A673 (cell line): ENCODE measurements at regions not wholly inside any gene's neighbourhood (a gene's known extent, or its start where the extent isn't known, plus 50 kb on each side); places are given as distances from the start of the nearest gene placed in this dataset.

Experiments used
- CTCF ChIP-seq: fragments of 300-800, 200-600 bp; sonication (generic); conservative IDR thresholded peaks from 2 replicates; pipeline ENCODE4 v1.5.1; 2017; ENCODE audit warnings: low read depth, mild to moderate bottlenecking, antibody characterized with exemption, low read length, moderate library complexity, mixed read lengths
- EZH2 ChIP-seq: fragments of 200-600 bp; sonication (generic); IDR thresholded peaks from 2 replicates; pipeline ENCODE4 v1.6.1; 2017; ENCODE audit warnings: borderline replicate concordance, low read depth, mild to moderate bottlenecking, mixed read lengths, antibody characterized with exemption, low read length; ENCODE audit not compliant: poor library complexity, severe bottlenecking

DNA sequence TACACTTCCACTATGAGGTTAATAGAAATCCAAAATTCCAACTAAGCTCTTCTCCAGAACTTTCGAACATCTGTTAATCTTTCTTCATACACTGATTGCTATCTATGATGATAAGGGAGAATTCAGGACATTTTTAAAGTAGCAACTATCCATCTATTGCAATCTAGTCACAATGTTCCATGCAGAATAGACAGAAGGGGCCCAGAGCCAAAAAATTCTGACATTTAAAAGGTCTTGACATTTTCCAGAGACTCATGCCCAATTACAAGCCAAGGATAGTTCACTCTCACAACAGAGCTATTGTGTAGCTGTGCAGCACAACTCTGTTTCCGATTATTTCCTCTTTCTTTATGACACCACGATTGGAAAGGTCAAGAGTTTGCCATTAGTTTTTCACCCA, 999.7 kb upstream of the ALCAM start:
- TF ChIP-seq CTCF (no peak), EZH2 (no peak)
